OCI-LY1 (cell line): ENCODE measurements at regions not wholly inside any gene's neighbourhood (a gene's known extent, or its start where the extent isn't known, plus 50 kb on each side); places are given as distances from the start of the nearest gene placed in this dataset.

Experiments
- H2AFZ ChIP-seq: fragments of 200-600 bp; sonication (generic), shearing (Covaris generic); 2 replicates; pipeline ENCODE4 v1.6.0; 2014; ENCODE audit warnings: antibody characterized with exemption, mild to moderate bottlenecking, low read length
- H3F3A ChIP-seq: fragments of 200-600 bp; sonication (generic), shearing (Covaris generic); 2 replicates; pipeline ENCODE4 v1.6.0; 2014; ENCODE audit warnings: mild to moderate bottlenecking, antibody characterized with exemption, low read length, moderate library complexity; ENCODE audit not compliant: insufficient read depth
- H3K27ac ChIP-seq: fragments of 200-600 bp; sonication (generic); 2 replicates; pipeline ENCODE4 v1.5.1; 2014; ENCODE audit warnings: low read length, mixed run types, mild to moderate bottlenecking, low read depth; ENCODE audit not compliant: poor library complexity, severe bottlenecking
- H3K27me3 ChIP-seq: fragments of 200-600 bp; sonication (generic); 2 replicates; pipeline ENCODE4 v1.6.0; 2014; ENCODE audit warnings: antibody characterized with exemption, mild to moderate bottlenecking, low read length, moderate library complexity; ENCODE audit not compliant: insufficient read depth
- H3K36me3 ChIP-seq: fragments of 200-600 bp; sonication (generic); 2 replicates; pipeline ENCODE4 v1.6.1; 2014; ENCODE audit warnings: mild to moderate bottlenecking, antibody characterized with exemption, low read length, moderate library complexity, mixed read lengths; ENCODE audit not compliant: insufficient read depth
- H3K4me1 ChIP-seq: fragments of 200-600 bp; sonication (generic); 2 replicates; pipeline ENCODE4 v1.5.1; 2014; ENCODE audit warnings: mild to moderate bottlenecking, low read length, moderate library complexity; ENCODE audit not compliant: insufficient read depth, severe bottlenecking
- H3K4me2 ChIP-seq: fragments of 200-600 bp; sonication (generic), shearing (Covaris generic); 2 replicates; pipeline ENCODE4 v1.6.1; 2014; ENCODE audit warnings: low read length
- H3K4me3 ChIP-seq: fragments of 200-600 bp; sonication (generic); 2 replicates; pipeline ENCODE4 v1.5.1; 2014; ENCODE audit warnings: low read length, low read depth, mild to moderate bottlenecking, mixed read lengths; ENCODE audit not compliant: poor library complexity, severe bottlenecking
- H3K79me2 ChIP-seq: fragments of 200-600 bp; shearing (Covaris generic); 2 replicates; pipeline ENCODE4 v1.6.1; 2016; ENCODE audit warnings: mixed run types, low read length, mixed read lengths; ENCODE audit not compliant: insufficient read depth
- H3K9ac ChIP-seq: fragments of 200-600 bp; sonication (generic), shearing (Covaris generic); 2 replicates; pipeline ENCODE4 v1.6.1; 2014; ENCODE audit warnings: mild to moderate bottlenecking, low read length, mixed read lengths
- H3K9me2 ChIP-seq: fragments of 200-600 bp; sonication (generic), shearing (Covaris generic); 2 replicates; pipeline ENCODE4 v1.6.1; 2014; ENCODE audit warnings: low read depth, mild to moderate bottlenecking, low read length, mixed read lengths
- H3K9me3 ChIP-seq: fragments of 200-600 bp; shearing (Covaris generic); 2 replicates; pipeline ENCODE4 v1.6.1; 2014; ENCODE audit warnings: low read length, mixed read lengths
- H4K20me1 ChIP-seq: fragments of 200-600 bp; sonication (generic), shearing (Covaris generic); 2 replicates; pipeline ENCODE4 v1.6.0; 2016; ENCODE audit warnings: mild to moderate bottlenecking, low read length; ENCODE audit not compliant: insufficient read depth
- CTCF ChIP-seq: fragments of 200-600 bp; sonication (generic), shearing (Covaris generic); IDR thresholded peaks from 2 replicates; pipeline ENCODE4 v1.5.1; 2017; ENCODE audit warnings: mild to moderate bottlenecking, antibody characterized with exemption, low read length, moderate library complexity, mixed read lengths
- EZH2 ChIP-seq: fragments of 200-600 bp; sonication (generic), shearing (Covaris generic); IDR thresholded peaks from 2 replicates; pipeline ENCODE4 v1.8.0; 2017; ENCODE audit warnings: borderline replicate concordance, mixed run types, mild to moderate bottlenecking, antibody characterized with exemption, low read length, moderate library complexity, mixed read lengths

GRCh38 chr5:124133406-124133805, 613.0 kb downstream of the ZNF608 start:
- H3K4me2 ChIP-seq = no peak overlapping the region
- H3F3A ChIP-seq = no peaks in the 10 kb centered on the region
- H3K9me3 ChIP-seq = no peaks in the 10 kb centered on the region
- no peaks in the 10 kb centered on the region for H3K27me3 ChIP-seq
- peaks cover 20% of the 10 kb centered on the region for H3K4me1 ChIP-seq
- no peaks in the 10 kb centered on the region for H3K9me2 ChIP-seq
- no peaks in the 10 kb centered on the region for H4K20me1 ChIP-seq
- H3K27ac ChIP-seq = no peak overlapping the region
- no peaks in the 10 kb centered on the region for H3K79me2 ChIP-seq
- H3K9ac ChIP-seq = no peak overlapping the region
- no peaks in the 10 kb centered on the region for H3K36me3 ChIP-seq
- H3K4me3 ChIP-seq = no peak overlapping the region
- TF ChIP-seq EZH2 (no peak), CTCF (no peak)
- no peak overlapping the region for H2AFZ ChIP-seq

DNA sequence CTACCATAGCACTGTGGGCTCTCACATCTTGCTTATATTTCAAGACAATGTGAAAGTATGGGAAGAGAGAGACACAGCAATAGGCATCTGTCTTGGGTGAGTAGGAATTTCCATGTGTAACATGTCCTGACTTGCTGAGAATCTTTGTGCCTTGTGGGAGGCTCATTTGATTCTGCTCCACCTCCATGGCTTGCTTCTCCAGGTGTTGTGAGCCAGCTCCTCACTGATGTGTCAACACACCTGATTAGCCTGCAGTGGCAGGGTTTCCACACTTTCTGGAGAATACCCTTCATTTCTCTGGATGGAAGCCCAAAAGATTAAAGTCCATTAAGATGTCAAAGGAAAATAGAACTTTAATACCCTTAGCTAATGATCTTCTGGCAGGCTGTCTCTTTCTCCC, 613.6 kb downstream of the ZNF608 start:
- Histone ChIP-seq H3K4me3 (no peak overlapping the region), H3K9me2 (no peaks in the 10 kb centered on the region), H3K9me3 (no peaks in the 10 kb centered on the region), H3F3A (no peaks in the 10 kb centered on the region), H3K36me3 (no peaks in the 10 kb centered on the region), H3K27me3 (no peaks in the 10 kb centered on the region), H3K79me2 (no peaks in the 10 kb centered on the region), H3K9ac (no peak overlapping the region), H2AFZ (no peak overlapping the region), H3K4me2 (no peak overlapping the region), H3K27ac (no peak overlapping the region), H3K4me1 (peaks cover 22% of the 10 kb centered on the region), H4K20me1 (no peaks in the 10 kb centered on the region)
- TF ChIP-seq EZH2 (no peak), CTCF (no peak)

GRCh38 chr5:124131466-124131865, 615.0 kb downstream of the ZNF608 start:
- TF ChIP-seq EZH2 (no peak), CTCF (no peak)

More at GRCh38 chr5:124131466-124131865, 615.0 kb downstream of the ZNF608 start:
- Histone ChIP-seq H3K4me1 (peaks cover 31% of the 10 kb centered on the region), H4K20me1 (no peaks in the 10 kb centered on the region), H3K9ac (no peak overlapping the region), H3K36me3 (no peaks in the 10 kb centered on the region), H3K27ac (no peak overlapping the region), H3K4me2 (no peak overlapping the region), H3K9me3 (no peaks in the 10 kb centered on the region), H3F3A (no peaks in the 10 kb centered on the region), H3K9me2 (no peaks in the 10 kb centered on the region), H3K27me3 (no peaks in the 10 kb centered on the region), H3K4me3 (no peak overlapping the region), H3K79me2 (no peaks in the 10 kb centered on the region), H2AFZ (no peak overlapping the region)
